GM19452 (cell line): ENCODE measurements at regions not wholly inside any gene's neighbourhood (a gene's known extent, or its start where the extent isn't known, plus 50 kb on each side); places are given as distances from the start of the nearest gene placed in this dataset.
A peak's percentile ranks its signal among the peaks of the same experiment; 100 is the strongest.
"Not testable (repeated sequence)": the region's sequence is repeated elsewhere in the genome, so short reads cannot be mapped to it uniquely, and the experiment has no call there.

Experiments
- ATAC-seq: cut with Tn5 transposase; IDR thresholded peaks from one replicate; pipeline ENCODE4 v1.9.1; 2021; ENCODE audit not compliant: unreplicated experiment

DNA sequence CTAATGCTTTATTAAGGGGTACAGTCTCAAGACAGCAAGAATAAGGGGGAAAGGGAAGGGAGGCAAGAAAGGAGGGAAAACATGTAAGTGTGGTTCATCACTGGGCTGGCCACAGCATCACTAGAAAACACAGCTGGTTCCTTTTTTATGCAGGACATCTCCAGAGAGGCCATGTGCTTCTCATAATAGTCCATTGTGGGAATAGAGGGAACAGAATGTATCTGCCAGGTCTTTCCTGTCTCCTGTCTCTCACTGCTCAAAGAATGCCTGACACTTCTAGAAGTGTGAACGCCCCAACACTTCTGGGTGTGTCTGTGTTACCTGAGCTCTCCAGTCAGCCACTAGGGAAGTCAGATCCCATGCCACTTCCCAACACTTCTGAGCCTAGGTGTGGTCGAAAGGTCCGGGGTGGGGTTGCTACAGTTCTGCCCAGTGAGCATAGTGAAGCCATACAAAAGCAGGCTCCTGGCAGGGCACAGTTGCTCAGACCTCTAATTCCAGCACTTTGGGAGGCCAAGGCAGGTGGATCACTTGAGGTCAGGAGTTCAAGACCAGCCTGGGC lies 255.6 kb upstream of the SLC30A5 start:
- ATAC-seq, result no peak

DNA sequence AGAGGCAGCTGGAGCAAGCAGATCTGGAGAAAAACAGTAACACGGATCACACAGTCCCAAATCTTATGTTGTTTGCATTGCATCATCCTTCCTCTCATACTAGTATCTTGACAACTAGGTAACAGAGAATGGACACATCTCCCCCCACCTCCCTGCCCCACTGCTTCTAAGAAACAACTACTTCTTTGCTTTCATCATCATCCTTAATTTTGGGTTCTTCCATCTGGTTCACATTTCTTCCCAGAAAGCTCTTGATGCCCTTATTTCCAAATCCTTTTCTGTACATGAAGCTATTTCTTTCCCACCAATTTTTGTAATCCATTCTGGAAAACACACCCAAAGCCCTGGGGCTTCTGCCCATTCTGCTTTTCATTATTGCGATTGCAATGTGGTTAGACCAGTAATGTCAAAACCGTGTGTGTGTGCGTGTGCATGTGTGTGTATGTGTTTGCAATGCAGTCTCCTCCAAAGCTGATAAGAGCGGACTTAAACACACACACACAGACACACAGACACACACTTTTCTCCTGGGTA lies 254.7 kb upstream of the SLC30A5 start:
- ATAC-seq, result no peak

DNA sequence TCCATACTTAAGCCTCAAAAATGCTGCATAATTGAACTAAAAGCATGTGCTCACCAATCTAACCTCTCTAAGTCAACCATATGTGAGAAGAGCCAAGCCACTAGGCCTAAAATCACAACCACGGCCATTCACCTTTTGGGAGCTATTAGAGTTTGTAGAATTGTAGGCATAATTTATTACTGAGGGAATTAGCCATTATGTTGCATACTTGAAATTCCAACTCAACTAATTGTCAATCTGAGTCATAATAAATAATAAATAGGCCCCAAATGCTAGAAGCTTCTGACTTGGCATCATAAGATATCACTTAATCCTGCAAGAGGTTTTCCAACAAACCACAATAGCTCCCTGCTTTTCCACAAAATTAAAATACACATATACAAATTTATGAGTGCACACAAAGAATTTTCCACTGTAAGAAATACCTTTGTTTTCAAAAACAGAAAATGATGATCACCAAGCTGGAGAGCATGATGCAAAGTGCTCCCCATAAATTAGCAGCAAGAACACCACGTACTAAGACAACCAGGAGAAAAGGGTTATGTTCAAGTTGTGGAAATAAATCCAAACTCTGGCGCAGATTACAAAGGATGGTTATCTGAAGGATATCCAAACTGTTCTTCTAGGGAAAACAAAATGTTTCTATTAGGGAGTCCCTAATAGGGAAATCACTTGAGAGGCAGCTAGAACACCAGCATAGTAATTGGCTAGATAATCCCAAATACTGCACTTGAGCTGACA lies 250.0 kb upstream of the SLC30A5 start:
- ATAC-seq, result no peak

DNA sequence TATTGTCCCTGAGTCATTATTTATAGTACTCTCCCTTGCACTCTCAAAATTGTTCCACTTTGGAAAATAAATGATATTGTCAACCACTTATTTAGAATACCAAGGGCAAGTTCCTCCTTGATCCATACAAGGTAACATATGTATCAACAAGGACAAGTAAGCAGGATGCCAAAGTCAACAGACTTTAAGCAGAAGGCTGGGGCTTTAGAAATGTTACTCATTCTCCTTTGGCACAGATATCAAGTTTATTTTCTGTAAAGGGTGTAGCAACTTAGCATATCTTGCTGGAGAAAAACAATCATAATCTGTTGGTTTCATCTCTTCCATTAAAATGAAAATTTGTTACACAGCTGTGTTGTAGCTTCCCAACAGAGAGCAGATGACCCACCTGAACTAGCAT lies 248.7 kb upstream of the SLC30A5 start:
- no peak for ATAC-seq

DNA sequence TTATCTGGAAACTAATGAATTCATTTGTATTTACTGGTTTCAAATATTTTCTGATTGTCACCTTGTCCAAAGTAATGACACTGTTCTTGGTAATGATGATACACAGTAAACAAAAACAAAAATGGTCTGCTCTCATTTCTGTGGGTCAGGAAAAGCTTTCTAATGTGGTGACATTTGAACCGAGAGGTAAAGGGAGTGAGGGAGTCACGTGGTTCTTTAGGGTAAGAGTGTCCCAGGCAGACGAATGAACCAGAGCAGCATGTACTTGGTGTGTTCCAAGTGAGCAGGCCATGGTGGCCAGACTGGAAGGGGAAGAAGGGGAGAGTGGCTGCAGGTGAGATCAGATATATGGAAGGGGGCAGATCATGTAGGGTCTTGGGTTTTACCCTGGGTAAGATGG lies 247.0 kb upstream of the SLC30A5 start:
- no peak for ATAC-seq

DNA sequence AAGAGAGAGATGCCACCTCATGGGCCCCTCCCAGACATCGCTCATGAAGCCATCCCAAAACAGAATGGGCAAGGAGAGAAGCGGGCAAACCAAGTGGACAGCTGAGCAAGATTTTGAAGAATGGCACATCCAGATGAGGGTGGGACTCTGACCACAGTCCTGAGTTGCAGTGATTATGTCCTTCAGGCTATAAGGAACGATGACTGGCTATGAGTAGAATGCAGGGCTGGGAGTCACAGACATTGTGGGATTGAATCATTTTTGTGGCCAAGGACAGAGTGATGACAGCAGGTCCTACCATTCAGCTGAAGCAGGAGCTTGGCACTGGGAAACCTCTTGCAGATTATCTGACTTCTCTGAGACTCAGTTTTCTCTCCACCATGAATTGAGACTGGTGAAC lies 245.7 kb upstream of the SLC30A5 start:
- no peak for ATAC-seq

DNA sequence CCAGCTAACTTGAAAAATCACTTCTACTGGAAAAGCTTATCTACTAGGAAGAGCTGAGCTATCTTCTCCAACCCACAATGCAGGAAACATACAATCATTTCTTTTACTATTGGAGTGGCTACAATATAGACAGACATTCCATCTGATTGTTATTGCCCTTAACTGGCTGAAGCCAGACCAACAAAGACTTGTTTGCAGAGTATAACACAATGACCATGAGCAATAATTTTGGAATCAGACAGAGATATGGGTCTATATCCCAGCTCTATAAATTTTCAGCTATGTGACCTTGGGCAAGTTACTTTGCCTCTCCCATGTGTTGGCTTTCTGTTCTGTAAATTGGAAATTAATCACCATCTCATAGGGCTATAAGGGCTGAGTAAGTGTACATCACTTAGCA lies 244.7 kb upstream of the SLC30A5 start:
- ATAC-seq, result no peak

DNA sequence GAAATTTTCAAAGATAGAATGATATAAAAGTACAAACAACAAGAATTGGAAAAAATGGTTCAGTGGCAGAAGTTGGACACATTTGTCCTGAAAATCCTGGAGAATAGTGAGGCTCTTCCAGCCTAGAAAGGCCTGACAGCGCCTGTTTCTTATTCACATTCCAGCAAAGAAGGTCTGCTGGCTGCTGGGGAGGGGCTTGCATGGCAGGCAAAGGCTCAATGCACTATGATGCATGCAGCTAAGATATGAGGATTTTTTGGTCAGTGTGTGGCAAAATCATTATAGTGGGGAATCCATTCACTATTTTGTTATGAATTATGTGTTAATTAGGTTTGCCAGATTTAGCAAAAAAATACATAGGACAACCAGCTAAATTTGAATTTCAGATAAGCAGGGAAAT lies 243.9 kb upstream of the SLC30A5 start:
- ATAC-seq, result no peak

DNA sequence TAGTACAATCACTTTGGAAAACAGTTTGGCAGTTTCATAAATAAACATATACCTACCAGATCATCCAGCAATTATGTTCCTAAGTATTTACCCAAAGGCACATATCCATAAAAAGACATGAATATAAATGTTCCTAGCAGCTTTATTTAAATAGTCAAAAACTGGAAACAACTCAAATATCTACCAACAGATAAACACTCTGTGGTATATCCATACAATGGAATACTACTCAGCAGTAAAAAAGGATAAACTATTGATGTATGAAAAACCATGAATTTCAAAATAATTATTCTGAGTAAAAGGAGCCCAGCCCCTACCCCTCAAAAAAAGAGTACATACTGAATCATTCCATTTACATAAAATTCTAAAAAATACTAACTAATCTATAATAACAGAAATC lies 232.7 kb upstream of the SLC30A5 start:
- ATAC-seq, result no peak

DNA sequence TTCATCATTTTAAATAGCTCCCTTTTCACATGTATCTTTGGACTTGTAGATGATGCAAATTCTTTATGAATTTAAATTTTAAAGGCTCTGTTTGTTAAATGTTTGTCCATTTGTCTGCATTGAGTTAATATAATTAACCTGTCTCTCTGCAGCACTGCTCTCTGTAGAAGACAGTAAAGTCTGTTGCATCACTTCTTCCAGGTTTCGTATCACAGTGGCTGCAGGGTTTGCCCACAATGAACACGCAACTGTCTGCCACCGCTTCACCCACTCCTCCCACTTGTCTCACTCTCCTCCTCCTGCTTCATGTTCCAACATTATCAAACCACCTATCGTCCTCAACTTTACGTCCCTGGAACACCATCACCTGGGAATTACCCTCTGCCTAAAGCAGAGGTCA lies 231.3 kb upstream of the SLC30A5 start:
- no peak for ATAC-seq

DNA sequence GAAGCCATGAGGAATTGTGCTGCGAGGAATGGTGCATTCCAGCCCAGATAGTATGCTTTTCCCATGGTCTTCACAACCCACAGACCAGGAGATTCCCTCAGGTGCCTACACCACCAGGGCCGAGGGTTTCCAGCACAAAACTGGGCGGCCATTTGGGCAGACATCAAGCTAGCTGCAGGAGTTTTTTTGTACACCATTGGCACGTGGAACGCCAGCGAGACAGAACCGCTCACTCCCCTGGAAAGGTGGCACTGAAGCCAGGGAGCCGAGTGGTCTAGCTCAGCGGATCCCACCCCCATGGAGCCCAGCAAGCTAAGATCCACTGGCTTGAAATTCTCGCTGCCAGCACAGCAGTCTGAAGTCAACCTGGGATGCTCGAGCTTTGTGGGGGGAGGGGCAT lies 228.6 kb upstream of the SLC30A5 start:
- not testable (repeated sequence) for ATAC-seq

DNA sequence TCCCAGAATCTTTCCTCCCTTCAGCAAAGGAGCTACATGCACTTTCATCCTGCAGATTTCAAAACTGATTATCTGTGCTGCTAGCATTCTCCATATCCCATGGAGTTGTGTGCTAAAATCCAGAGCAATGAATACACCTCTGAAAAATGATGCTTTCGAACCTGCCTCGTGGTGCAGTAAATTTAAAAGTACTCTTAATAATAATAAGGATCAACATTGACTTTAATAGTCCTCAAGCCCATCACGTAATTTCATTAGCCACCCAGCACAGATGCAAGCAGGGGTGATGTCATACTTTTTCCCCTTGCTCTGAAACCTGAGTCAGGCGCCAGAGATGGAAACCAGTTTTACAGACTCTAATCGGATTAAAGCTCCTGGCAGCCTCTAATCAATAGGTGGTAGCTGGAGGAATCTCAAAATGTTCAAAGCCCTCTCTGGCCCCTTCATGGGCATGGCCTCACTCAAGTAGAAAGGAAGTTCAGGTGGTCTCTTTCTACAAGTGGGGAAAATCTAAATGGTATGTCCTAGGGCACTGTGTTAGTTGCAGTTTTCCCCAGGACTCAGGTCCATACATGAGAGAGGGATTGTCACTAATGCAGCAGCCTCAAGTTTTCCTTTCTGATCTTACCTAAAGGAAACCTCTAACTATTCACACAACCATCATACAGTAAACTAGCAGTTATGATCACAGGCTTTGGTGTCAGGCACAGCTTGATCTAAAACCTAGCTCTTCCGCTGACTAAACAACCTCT lies 221.6 kb upstream of the SLC30A5 start:
- ATAC-seq, result no peak

DNA sequence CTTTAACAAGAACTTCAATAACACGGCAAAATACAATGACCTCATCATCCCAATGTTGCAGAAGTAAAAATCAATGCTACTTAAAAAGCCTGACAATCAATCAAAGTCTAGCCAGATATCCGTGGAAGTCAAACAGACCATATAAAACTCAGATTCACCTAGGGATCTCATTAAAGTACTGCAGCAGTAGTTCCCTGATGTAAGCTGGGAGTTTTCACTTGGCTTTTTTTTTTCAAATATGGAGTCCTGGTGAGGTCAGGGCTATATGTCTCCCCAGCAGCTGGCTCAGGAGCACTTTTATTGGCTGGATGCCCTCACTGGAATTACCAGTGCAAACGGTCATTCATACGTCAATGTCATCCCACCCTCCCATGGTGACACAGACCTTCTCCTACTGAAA lies 220.6 kb upstream of the SLC30A5 start:
- ATAC-seq, result no peak

DNA sequence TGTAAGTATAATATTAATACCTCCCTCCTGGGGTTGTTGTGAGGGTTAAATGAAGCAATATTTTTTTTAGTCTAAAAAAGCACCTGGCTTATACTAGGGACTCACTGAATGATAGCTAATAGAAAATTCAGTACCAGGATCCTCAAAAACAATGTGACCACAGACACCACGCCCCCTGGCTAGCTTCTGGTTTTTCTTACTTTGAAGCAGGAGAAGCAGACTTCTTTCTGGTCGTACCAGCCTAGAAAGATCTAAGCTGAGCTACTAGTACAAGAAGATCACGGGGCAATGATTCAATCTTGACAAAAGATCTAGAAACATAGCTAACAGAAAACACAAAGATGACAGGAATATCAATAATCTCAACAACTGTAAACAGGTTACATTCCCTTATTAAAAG lies 218.5 kb upstream of the SLC30A5 start:
- ATAC-seq, result no peak

DNA sequence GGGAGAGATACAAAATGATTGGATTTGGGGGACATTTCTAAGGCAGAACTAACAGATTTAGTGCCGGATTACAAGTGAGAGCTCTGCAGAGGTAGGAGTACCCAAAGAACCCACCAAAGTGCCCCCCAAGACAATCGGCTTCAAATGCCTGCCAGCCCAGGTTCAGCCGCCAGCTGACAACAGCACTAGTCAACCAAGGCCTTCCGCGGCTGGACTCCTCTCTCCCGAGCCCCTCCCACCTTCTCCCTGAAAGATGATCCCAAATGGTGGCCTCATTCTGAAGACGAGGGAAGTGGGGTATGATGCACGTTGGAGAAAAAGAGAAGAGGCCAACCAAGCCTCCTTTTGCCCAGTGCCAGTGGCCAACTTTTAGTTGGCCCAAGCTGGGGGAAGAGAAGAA lies 210.4 kb upstream of the SLC30A5 start:
- no peak for ATAC-seq

DNA sequence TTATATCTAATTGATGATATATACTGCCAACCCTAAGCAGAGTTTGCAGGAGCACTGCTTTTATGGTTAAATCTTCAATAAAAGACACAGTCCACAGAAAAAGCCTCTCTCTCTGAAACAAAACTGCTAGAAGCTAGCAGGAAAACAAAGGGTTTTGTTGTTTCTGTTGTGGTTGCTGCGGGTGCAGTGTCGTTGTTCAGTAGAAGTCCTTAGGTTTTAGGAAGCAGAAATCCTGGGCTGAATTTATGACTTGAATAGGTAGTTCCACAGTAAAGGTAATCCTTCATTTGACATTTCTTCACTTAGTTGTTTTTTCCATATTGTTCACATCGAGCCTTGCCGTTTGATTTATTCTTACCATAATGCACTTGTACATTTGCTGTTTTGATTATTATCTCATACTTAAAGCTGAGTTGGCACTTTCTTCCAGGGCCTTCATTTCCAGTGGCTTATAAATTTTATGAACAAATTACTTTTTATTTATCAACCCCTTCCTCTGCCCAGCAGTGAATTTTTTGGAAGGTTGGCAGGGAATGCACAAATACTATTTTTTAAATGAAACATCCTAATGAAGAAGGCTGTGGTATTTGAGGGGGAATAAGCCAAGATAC lies 209.6 kb upstream of the SLC30A5 start:
- no peak for ATAC-seq

DNA sequence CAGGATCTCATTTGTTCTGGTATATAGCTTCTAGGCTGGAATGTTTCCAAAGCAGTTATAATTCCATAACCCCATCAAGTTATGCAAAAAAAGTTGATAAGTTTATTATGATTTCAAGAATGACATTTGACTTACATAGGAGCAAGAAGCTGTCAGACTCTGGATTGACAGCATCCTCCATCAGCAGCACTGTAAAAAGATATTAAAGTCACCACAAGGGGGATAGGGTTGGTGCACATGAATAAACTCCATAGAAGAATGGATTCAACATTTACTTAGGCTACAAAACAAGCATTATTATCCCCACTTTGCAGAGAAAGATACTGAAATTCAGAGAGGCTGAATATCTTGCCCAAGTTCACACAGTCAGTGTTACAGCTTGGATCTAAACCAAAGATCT lies 208.9 kb upstream of the SLC30A5 start:
- ATAC-seq, result no peak

DNA sequence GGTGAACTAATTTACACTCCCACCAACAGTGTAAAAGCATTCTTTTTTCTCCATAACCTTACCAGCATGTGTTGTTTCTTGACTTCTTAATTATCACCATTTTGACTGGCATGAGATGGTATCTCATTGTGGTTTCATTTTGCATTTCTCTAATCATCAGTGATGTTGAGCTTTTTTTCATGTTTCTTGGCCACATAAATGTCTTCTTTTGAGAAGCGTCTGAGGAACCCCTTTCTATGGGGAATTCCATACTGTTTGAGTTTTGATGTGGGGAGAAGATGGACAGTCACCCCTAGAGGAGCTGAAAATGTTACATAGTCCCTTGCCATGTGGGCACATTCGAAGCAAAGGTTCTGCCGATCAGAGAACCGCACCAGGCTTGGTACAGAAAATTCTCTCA lies 207.0 kb upstream of the SLC30A5 start:
- no peak for ATAC-seq

DNA sequence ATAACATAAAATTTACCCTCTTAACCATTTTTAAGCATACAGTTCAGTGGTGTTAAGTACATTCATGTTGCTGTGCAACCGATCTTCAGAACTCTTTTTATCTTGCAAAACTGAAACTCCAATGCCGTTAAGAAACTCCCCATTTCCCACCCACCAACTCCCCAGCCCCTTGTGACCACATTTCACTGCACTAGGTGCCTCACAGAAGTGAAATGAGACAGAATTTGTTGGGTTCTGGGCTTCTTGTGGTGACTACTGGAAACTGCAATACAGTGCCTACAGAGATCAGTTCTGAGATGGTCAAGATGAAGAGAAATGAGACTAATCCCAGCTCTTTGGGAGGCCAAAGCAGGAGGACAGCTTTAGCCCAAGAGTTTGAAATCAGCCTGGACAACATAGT lies 202.1 kb upstream of the SLC30A5 start:
- ATAC-seq, result peak; percentile 58

DNA sequence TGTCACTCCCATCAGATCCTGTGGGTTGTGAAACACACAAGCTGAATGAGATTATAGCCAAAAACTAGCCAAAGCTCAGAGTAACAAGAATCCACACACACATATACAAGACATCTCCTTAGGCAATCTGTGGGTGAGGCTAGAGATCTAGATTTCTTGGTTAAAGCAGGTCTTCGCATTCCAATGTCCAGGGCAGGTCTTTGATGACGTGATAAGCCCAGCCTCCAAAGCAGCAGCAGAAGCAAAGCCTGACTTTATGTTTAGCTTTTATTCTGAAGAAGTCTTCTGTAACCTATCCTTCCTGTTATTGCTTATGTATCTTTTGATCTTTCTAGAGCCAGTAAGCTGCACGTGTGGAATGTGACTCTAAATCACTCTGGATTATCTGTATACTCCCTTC lies 199.1 kb upstream of the SLC30A5 start:
- ATAC-seq, result no peak

DNA sequence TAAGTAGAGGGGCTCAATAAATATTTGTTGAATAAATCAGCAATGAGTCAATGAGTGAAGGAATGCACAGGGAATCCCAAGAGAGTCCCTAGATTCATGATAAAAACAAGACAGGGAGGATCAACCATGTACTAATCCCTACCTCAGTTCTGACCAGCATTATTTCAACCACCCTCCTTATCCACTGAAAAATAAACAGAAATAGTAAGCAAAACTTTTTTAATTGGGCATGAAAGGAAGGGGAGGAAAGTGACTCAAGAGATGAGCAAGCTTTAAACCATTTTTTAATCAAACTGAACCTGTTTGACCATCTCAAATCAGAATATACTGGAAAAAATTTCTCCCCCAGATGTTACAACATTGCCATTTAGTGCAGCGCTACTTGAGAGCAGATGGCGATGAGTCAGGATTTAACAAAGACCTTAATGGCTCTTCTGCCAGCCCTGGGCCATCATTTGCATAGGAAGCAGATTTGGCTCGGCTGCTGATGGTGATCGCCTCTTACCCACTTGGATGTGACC lies 194.8 kb upstream of the SLC30A5 start:
- ATAC-seq, result no peak
